Nephron (organoid): ENCODE measurements at regions not wholly inside any gene's neighbourhood (a gene's known extent, or its start where the extent isn't known, plus 50 kb on each side); places are given as distances from the start of the nearest gene placed in this dataset.
"Not testable (repeated sequence)": the region's sequence is repeated elsewhere in the genome, so short reads cannot be mapped to it uniquely, and the experiment has no call there.

Experiments used
- H3K27ac Mint-ChIP-seq, 3 experiments: 2 replicates each; pipeline ENCODE4 v1.8.0; 2020; ENCODE audit warnings: mixed read lengths in 3 of 3, mild to moderate bottlenecking in 2 of 3, moderate library complexity in 1 of 3
- H3K27me3 Mint-ChIP-seq: 2 replicates; pipeline ENCODE4 v1.8.0; 2021; ENCODE audit warnings: low read depth, mild to moderate bottlenecking, moderate library complexity, mixed read lengths
- H3K36me3 Mint-ChIP-seq: 2 replicates; pipeline ENCODE4 v1.8.0; 2020; ENCODE audit warnings: low read depth, mixed read lengths
- H3K4me1 Mint-ChIP-seq: 2 replicates; pipeline ENCODE4 v1.8.0; 2020; ENCODE audit warnings: mixed read lengths
- H3K4me3 Mint-ChIP-seq, 3 experiments: 2 replicates each; pipeline ENCODE4 v1.8.0; 2020; ENCODE audit warnings: mild to moderate bottlenecking in 3 of 3, mixed read lengths in 3 of 3, moderate library complexity in 2 of 3
- H3K9me3 Mint-ChIP-seq: 2 replicates; pipeline ENCODE4 v1.8.0; 2020; ENCODE audit warnings: mixed read lengths
- TF ChIP-seq, protein P1 (sequence below), 3 experiments: fragments of 200-600 bp; sonication (generic); IDR thresholded peaks; one replicate each; pipeline ENCODE4 v1.5.0; 2021; ENCODE audit warnings: antibody characterized with exemption in 3 of 3; ENCODE audit not compliant: unreplicated experiment in 3 of 3

DNA sequence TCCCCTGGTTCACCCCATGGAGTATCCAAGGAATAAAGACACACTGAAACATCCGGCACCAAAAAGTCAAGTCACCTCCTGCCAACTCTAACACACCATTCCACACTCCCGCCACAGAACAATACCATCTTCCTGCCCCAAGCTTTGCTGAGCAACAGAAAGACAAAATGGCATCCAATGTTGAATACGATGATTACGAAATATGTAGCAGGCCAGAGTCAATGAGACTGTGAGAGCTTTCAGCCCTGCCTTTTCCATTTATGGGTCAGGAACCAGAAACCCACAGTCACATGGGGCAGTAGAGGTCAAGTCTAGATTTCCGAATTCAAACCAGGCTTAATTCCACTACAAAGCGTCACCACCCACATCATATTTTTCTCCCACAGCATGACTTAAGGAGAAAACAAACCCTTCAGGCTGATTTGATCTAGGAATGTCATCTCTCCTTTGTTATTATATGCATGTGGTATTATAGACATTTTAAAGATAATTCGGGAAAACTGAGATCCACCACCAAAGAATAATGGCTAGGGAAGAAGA lies 249.8 kb downstream of the SETD4 start:
- Mint-ChIP-seq H3K9me3 (peaks cover 7% of the 10 kb centered on the region), H3K4me1 (peaks cover 7% of the 10 kb centered on the region), H3K27me3 (peaks cover 6% of the 10 kb centered on the region), H3K4me3 (no peak overlapping the region), H3K27ac (no peak overlapping the region), H3K36me3 (no peaks in the 10 kb centered on the region)
- TF ChIP-seq, protein P1, sequence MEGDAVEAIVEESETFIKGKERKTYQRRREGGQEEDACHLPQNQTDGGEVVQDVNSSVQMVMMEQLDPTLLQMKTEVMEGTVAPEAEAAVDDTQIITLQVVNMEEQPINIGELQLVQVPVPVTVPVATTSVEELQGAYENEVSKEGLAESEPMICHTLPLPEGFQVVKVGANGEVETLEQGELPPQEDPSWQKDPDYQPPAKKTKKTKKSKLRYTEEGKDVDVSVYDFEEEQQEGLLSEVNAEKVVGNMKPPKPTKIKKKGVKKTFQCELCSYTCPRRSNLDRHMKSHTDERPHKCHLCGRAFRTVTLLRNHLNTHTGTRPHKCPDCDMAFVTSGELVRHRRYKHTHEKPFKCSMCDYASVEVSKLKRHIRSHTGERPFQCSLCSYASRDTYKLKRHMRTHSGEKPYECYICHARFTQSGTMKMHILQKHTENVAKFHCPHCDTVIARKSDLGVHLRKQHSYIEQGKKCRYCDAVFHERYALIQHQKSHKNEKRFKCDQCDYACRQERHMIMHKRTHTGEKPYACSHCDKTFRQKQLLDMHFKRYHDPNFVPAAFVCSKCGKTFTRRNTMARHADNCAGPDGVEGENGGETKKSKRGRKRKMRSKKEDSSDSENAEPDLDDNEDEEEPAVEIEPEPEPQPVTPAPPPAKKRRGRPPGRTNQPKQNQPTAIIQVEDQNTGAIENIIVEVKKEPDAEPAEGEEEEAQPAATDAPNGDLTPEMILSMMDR (IDR thresholded peaks at IDR 0.05; ENCODE audit: unreplicated experiment in 3 of 3), result no peak

DNA sequence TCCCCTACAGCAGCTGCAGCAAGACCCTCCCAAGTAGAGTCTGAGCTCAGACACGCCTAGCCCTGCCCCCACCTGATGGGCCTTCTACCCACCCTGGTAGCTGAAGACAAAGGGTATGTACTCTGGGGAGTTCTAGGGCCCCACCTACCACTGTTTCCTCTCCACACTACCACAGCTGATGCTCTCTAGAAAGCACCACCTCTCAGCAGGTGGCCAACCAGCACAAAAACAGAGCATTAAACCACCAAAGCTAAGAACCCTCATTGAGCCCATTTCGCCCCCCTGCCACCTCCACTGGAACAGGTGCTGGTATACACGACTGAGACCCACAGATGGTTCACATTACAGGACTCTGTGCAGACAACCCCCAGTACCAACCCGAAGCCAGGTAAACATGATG lies 258.9 kb downstream of the SETD4 start:
- TF ChIP-seq, protein P1 (IDR thresholded peaks at IDR 0.05; ENCODE audit: unreplicated experiment in 3 of 3), result no peak
- Mint-ChIP-seq H3K4me3 (no peak overlapping the region), H3K36me3 (no peaks in the 10 kb centered on the region), H3K27me3 (peaks cover 4% of the 10 kb centered on the region), H3K9me3 (peaks cover 28% of the 10 kb centered on the region), H3K4me1 (peaks cover 23% of the 10 kb centered on the region), H3K27ac (no peak overlapping the region)

DNA sequence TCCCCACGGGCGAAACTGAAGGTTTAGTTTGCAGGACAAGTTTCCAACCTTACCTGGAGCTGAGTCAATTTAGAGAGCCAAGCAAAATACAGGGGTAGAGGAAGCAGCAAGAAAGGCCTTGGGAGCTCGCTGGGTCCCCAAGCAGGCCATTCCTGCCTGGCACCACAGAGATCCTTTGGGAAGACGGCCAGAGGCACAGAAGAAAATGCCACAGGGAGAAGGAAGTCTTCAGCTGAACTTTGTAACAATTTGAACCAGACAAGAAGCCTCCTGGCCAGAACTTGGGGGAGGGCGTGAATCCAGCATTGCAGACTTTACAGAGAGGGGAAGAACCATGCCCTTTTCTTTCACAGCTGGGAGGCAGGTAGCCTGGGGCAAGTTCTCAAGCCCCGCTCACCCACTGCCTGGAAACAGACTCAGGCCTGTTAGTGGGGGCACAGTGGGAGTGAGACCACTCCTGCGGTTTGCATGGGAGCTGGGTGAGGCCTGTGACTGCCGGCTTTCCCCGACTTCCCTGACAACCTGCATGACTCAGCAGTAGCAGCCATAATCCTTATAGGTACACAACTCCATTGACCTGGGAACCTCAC lies 259.4 kb downstream of the SETD4 start:
- H3K27me3 Mint-ChIP-seq, H3K36me3 Mint-ChIP-seq, H3K4me3 Mint-ChIP-seq: not testable (repeated sequence)

DNA sequence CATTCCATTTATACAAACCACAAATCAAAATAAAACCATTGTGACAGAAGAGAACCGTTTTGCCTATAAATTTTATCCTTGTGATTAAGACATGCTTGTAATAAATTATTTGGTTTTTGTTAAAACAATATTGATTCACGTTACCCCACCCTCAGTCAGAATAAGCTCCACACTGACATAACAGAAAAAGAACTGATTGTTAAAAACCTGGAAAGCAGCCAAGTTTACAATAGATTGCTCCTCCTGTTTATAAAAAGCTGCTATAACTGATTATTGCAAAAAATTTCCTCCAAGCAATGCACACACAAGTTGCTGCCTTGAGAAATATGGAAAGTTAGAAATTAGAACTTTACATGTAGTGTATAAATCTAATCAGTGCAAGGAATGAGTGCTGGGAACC lies 263.5 kb downstream of the SETD4 start:
- Mint-ChIP-seq H3K9me3 (peaks cover 9% of the 10 kb centered on the region), H3K36me3 (no peaks in the 10 kb centered on the region), H3K27me3 (peaks cover 4% of the 10 kb centered on the region), H3K4me3 (no peak overlapping the region), H3K27ac (no peak overlapping the region), H3K4me1 (peaks cover 24% of the 10 kb centered on the region)
- TF ChIP-seq, protein P1 (IDR thresholded peaks at IDR 0.05; ENCODE audit: unreplicated experiment in 3 of 3), result no peak

More for the DNA sequence above, 259.4 kb downstream of the SETD4 start:
- Mint-ChIP-seq H3K9me3 (peaks cover 28% of the 10 kb centered on the region), H3K4me1 (peaks cover 24% of the 10 kb centered on the region)
- not testable (repeated sequence) for H3K27ac Mint-ChIP-seq

DNA sequence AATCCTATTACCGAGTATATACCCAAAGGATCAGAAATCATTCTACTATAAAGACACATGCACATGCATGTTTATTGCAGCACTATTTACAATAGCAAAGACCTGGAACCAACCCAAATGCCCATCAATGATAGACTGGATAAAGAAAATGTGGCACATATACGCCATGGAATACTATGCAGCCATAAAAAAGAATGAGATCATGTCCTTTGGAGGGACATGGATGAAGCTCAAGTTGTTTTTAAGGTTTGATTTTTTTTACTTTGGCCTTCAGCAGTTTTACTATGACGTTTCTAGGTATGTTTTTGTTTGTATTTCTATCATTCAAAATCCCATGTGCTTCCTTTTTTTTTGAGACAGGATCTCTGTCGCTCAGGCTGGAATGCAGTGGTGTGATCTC lies 265.8 kb downstream of the SETD4 start:
- not testable (repeated sequence) for H3K27ac Mint-ChIP-seq, H3K36me3 Mint-ChIP-seq, H3K27me3 Mint-ChIP-seq, H3K9me3 Mint-ChIP-seq, H3K4me3 Mint-ChIP-seq
- peaks cover 18% of the 10 kb centered on the region for H3K4me1 Mint-ChIP-seq

DNA sequence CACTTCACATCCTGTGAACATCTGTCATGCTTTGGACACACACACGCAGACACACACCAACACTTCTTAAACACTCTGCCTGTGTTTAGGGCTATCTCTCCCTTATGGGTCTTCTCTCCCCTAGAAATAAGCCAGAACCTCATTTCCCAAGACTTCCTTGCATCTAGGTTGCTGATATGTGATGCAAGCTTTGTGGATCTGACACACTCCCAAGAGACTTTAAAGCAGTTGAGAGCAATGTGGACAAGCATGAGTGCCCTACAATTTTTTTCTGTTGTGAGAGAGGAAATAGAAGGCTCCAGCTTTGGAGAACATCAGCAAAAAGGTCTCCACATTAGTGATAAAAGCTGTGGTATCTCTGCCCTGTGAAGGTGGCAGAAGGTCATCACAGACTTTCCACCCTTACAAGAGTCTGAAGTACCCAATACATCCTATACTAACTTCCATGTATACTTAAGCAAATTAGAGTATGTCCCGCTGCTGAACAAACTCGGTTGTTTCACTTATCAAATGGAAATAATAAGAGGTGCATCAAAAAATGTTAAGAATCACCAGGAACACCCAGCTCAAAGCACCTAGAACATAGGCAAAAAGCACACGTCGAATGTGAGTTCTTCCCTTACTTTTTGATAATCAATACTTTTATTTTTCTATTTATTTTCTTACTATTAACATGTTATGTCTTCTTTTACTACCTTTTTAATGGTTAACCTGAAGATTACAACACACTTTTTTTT lies 267.6 kb downstream of the SETD4 start:
- TF ChIP-seq, protein P1 (IDR thresholded peaks at IDR 0.05; ENCODE audit: unreplicated experiment in 3 of 3), result no peak

More for the DNA sequence above, 267.6 kb downstream of the SETD4 start:
- H3K27me3 Mint-ChIP-seq, result no peaks in the 10 kb centered on the region
- H3K27ac Mint-ChIP-seq, result no peak overlapping the region
- H3K4me3 Mint-ChIP-seq, result no peak overlapping the region
- H3K9me3 Mint-ChIP-seq, result peaks cover 7% of the 10 kb centered on the region
- peaks cover 15% of the 10 kb centered on the region for H3K4me1 Mint-ChIP-seq
- H3K36me3 Mint-ChIP-seq, result no peaks in the 10 kb centered on the region
